ENCODE measurements at regions not wholly inside any gene's neighbourhood (a gene's known extent, or its start where the extent isn't known, plus 50 kb on each side); places are given as distances from the start of the nearest gene placed in this dataset.
"Not testable (repeated sequence)": the region's sequence is repeated elsewhere in the genome, so short reads cannot be mapped to it uniquely, and the experiment has no call there.

DNA sequence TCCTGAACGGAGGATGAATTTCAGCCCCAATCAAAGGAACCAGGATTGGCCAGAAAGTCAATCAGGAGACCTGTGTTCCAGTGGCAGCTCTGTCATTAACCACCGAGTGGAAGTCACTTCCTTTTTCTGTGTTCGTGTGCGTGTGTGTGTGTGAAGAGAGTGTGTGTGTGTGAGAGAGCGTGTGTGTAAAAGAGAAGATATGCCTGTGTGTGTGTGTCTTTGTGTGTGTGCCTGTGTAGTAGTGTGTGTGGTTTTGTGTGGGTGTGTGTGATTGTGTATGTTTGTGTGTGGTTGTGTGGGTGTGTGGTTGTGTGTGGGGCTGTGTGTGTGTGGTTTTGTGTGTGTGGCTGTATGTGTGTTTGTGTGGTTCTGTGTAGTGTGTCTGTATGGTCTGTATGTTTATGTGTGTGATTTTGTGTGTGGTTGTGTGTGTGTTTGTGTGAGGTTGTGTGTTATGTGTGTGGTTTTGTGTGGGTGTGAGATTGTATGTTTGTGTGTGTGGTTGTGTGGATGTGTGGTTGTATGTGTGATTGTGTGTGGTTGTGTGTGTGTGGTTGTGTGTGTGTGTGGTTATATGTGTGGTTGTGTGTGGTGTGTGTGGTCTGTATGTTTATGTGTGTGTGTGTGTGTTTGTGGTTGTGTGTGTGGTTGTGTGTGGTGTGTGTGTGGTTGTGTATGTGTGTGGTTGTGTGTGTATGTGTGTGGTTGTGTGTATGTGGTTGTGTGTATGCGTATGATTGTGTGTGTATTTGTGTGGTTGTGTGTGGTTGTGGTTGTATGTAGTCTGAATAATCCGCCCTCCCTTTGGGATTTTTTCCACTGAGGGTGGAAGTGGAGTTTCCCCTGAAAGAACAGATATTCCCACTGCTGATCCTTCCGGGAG is 314.4 kb downstream of the SHQ1 start:
- no peak for DNase-seq

DNA sequence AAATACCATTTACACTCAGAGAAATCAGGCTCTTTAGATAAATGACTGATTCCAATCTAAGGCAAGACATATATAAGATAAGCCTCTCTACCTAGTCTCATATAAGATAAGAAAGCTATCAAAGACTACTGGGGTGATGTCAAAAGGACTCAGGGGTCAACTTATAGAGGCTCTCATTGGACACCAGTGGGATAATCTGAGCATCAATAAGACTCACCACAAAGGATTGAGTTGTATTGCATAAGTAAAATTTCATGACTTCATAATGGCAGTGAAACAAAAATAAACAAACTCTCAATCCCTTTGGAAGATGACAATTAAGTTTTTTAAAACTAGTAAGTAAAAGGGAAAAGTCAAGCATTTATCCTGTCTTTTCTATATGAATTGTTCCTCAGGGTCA is 317.8 kb downstream of the SHQ1 start:
- no peak for DNase-seq

DNA sequence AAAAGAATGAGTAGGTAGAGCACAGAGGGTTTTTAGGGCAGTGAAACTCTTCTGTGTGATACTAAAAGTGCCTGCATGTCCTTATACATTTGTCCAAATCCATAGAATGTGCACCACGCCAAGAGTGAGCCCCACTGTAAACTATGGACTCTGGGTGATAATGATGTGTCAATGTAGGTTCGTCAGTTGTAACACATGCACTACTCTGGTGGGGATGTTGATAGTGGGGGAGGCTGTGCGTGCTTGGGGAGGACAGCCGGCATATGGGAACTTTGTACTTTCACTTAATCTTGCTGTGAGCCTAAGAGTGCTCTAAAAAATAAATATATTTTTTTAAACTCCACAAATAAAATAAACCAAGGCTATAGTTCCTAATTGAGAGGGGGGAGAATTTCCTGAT is 319.2 kb downstream of the SHQ1 start:
- no peak for DNase-seq

DNA sequence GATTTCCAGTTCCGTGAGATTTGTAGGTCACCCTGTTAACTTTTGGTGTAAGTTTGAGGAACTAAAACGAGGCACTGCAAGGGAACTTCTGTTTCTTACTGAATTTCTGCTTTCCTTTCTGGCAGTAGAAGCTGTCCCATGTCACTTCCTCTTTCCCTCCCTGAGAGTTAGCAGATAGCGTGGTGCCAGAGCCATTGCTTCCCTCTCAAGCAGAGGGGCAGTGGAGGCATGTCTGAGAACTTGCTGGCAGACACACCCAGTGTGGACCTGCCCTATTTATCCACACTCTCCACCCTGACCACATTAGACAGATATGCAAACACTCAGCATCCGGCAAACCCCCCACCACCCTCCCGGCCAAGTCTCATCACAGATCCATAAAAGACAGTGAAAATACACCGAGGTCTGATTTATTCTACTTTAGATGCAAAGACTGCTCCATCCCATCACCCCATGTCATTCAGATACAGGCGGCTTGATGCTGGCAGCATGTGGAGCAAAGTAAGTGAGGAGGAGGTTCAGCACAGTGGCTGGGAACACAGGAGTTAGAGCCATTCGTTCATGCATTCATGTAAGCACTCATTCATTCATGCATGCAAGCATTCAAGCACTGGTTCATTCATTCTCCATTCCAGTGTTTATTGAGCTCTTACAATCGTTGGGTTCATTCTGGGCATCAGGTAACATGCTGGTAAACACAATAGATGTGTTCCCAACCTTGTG is 324.7 kb downstream of the SHQ1 start:
- no peak for DNase-seq

DNA sequence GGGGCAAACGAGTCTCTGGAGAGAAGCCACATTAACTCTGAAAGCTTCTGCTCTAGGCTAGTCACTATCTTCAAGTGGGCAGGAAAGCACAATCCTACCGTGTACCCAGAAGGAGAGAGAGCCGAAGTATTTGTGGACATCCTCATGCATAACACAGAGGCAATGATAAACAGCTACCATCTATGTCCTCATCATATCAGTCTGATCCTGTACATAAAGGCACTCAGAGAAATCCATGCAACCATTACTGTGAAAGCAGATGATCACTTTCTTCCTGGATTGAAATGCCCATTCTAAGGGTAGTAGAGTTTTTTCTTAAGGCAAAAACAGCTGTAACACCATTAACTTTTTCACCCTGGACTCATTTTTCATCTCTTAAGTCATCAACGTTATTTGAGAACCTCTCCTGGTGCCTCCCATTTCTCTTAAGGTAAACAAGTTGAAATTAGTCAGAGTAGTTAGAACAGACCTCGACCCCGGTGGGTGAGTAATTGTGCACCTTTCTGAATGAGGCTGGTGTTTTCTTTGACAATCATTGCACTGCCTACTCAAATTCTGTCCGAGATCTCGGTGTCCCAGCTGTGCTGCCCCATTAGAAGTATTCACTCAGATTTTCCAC is 327.4 kb downstream of the SHQ1 start:
- no peak for DNase-seq

DNA sequence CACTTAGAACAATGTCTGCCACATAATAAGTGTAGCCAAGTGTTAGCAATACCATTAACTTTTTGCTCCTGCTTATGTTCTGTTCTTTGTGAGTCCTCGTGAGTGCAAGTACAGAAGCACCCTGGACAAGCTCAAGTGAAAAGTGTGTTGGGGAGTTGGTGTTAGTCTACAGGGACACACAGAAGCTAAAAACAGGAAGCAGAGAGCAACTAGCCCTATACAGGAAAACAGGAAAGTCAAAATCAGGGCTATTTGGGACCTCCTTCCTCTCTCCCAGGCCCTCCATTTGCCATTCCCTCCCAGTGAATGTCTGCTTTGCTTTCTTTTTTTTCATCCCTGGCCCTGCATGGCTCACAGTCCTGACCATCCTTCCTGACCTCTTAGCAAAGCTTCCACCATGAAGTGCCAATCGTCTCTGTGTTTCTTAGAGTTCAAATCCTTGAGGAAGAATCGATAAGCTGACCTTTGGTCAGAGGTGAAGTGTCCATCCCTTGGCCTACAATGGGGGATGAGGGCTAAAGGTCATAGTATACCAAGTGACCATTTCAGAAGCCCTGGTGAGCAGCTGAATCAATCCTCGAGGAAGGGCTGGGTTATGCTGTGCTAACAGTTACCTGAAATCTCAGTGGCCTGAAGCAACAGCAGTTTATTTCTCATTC is 328.2 kb downstream of the SHQ1 start:
- DNase-seq = no peak

DNA sequence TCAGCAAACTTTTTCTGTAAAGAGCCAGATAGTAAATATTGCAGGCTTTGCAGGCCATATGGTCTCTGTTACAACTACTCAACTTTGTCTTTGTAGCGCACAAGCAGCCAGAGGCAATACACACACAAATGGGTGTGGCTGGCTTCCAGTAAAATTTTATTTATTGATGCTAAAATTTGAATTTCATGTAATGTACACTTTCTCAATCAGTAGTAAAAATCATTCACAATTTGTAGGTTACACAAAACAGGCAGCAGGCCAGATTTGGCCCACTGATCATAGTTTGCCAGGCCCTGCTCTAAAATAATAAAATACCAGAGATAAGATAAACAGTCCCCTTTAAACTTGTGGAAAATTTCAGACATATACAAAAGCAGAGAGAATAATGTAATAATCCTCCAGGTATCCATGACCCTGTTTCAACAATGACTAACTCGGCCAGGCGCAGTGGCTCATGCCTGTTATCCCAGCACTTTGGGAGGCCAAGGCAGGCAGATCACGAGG is 330.3 kb downstream of the SHQ1 start:
- DNase-seq = no peak

DNA sequence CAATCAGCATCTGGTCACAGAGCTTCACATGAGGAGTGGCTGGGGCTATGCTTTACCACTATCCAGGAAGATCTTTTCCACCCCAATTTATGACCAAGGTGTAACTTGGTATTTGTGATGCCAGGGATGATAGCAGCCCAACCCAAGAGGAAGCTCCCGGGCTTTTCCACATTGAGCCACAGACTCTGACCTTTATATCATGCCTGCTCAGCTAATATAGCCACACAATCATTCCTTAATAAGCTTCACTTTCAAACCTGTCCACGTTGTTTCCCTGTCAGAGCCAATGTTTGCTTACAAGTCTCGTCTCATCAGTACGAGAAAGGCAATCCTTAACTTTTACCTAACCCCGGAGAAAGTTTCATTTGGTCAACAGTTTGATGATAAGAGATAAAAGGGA is 330.9 kb downstream of the SHQ1 start:
- no peak for DNase-seq

DNA sequence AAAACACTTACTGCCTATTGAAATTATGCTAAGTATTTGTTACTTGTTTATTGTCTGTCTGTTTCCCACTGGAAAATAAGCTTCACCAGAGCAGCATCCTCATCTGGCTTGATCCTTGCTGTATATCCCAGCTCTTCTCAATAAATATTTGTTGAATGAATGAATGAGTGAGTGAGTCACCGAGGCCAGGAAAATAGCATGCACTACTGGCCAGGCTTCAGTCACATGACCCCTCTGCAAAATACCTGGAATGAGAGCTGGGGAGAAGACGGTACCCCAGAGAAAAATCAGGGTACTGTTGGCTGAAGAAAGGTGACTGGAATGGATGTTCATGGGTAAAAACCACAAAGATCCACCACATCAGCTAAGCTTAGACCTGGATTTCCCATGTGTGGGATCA is 331.9 kb downstream of the SHQ1 start:
- DNase-seq = no peak

DNA sequence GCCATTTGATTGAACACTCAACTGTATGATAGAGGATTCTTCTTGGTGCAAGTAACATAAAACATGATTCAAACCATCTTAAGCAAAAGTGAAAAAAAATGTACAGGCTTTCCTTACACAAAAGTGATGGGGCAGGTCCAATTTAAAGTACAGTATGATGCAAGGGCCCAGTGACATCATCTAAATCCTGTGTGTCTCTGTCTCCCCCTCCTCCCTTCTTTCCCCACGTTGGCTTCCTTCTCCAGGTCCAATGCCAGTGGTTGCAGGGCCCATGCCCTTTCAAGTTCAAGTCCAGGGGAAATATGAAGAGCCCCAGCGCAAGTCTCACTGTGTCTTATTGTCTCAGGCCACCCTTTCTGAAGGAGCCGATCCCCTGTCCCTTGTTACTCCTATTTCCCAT is 332.3 kb downstream of the SHQ1 start:
- no peak for DNase-seq

DNA sequence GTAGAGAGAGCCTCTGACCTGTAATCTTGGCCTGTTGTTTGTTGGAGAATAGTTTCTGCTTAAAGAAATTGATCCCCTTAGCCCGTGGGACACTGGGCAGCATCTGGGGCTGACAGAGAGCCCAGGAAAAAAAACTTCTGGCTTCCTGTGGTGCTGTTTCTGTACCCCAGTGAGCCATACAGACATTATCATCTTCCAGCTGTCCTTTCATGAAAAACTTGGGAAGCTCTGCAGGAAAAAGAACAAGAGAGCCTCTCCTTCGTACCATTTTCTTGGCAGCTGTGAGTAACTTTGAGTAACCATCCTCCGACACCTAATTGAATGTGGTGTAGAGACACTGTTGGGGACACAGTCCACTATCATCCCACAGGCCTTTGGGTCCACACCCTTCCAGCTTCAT is 333.0 kb downstream of the SHQ1 start:
- no peak for DNase-seq

DNA sequence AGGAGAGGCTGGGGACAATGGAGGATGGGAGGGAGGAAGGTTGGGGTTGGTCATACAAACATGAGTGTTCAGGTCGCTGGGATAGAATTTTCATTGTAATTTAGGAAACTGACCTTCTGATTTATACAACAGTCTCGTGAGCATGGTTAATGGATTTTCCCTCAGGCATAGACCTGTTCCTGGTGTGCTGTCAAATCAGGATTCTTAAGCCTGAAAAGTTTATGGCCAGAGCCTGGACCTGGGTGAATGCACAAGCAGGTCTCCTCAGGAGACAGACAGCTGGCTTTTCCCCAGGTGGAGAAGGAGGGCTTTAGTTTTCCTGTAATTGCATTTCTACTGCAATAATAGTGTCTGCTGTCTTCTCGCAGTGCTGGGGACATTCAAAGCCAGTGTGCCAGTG is 338.0 kb downstream of the SHQ1 start:
- no peak for DNase-seq

DNA sequence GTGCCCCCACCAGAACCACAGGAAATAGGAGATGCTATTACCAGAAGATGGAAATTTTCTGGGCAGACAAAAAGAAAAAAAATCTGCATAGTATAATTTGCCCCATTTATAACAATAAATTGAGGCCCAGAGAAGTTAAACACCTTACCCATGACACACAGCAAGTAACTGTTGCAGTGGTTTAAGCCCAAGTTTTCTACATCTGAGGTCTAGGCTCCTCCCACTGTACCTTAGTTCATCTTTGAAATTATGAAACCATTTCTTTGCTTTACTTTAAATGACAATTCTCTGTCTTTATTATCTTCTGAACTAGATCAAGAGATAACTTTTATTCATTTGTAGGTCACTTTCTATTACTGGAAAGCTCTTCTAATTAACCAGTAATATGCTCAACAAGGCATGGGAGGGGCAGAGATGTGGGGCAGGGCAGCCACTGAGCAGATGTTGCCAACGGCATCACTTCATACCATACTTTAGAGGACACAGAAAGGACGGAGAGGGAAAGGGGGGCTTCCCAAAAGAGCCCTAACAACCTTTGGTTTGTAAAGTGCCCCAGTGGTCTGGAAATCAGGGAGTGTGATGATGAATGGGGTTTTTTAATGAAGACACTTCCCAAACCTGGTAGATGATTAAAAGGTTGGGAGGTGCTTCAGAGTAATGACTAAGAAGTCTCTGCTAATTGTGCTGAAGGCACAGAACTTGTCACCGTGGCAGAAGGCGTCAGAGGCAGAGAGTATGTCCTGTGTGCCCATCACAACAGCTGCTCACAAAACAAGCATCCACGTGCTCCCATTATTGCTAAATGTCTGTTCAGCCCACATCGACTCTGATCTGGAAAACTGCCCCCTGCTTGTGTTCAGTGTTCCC is 342.5 kb downstream of the SHQ1 start:
- no peak for DNase-seq

DNA sequence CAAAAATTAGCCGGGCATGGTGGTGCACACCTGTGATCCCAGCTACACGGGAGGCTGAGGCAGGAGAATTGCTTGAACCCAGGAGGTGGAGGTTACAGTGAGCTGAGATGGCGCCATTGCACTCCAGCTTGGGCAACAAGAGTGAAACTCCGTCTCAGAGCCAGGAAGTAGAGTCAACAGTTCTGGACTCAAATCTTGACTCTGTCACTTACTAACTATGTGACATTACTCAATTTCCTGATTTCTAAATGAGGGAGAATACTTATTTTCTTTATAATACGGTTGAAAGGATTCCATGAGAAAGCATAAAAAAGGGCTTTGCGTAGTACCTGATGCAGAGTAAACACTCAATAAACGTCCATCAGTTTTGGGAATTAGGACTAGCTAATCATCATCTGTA is 350.7 kb downstream of the SHQ1 start:
- not testable (repeated sequence) for DNase-seq

DNA sequence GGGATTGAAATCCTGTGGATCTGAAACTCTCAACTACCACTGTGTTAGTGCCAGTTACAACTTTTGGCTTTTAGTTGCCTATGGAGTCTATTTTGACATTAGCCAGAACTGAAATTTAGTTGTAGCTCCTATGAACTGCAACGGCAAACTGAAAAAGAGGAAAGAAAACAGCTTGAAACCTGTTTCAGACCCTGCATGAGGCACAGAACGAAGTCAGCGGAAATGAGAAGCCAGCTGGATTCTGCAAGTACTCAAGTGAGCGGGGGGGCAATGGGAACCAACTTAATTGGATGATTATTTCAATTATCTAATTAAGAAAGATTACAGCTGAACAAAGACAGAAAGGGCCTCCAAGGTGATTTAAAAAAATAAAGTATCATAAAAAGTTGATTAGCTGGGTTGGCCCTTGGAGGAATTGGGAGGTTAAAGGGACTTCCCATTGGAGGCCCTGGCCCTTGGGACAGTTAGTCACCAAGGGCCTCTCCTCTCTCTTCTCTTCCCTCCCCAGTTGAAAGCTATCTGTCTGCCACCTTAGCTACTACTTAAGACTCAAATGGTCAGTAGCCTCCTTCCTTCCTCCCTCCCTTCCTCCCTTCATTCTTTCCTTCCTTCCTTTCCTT is 352.1 kb downstream of the SHQ1 start:
- DNase-seq = no peak

DNA sequence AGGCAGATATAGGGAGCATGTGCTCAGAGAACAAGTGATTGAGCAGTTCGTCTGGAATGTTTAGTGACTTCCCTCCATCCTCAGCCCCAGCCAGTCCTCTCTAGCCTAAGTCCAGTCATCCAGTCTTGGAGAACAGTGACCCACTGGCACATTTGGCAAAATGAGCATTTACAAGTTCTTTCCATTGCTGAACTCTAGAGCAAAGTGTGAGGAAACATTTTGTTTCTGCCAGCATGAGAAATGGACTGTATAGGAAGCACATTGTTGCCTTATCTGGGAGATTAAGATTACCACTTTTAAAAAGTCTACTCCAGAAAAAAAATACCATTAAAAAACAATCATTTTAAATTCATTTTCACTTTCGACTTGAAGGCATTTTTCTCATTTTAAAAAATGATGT is 353.6 kb downstream of the SHQ1 start:
- DNase-seq = no peak

DNA sequence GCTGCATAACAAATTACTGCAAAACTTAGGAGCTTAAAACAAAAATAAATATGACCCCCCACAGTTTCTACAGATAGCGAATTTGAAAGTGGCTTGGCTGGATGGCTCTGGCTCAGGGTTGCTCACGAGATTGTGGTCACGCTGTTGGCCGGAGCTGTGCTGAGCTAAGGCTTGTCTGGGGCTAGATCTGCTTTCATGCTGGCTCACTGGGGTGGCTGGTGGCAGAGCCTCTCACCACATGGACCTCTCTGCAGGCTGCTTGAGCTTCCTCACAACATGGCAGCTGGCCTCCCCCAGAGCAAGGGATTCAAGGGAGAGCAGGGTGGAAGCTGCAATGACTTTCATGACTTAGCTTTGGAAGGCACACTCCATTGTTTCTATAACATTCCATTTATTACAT is 354.1 kb downstream of the SHQ1 start:
- DNase-seq = no peak

DNA sequence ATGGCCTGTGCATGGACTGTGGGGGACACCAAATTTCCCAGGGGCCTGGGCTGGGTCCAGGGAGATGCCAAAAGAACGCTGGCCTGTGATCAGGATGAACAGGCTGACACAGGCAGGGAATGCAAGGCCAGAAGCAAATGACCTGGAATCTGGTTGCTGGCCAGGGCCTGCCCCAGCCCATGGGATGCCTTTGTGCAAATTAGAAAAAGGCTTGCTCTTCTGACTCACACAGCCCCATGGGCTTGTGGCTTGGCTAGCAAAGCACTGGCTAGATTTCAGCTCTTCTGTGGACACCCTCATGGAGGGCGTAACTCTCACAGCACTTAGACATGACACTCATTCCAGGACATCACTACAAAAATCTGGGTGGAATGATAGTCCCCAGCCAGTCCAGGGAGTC is 356.0 kb downstream of the SHQ1 start:
- DNase-seq = no peak

DNA sequence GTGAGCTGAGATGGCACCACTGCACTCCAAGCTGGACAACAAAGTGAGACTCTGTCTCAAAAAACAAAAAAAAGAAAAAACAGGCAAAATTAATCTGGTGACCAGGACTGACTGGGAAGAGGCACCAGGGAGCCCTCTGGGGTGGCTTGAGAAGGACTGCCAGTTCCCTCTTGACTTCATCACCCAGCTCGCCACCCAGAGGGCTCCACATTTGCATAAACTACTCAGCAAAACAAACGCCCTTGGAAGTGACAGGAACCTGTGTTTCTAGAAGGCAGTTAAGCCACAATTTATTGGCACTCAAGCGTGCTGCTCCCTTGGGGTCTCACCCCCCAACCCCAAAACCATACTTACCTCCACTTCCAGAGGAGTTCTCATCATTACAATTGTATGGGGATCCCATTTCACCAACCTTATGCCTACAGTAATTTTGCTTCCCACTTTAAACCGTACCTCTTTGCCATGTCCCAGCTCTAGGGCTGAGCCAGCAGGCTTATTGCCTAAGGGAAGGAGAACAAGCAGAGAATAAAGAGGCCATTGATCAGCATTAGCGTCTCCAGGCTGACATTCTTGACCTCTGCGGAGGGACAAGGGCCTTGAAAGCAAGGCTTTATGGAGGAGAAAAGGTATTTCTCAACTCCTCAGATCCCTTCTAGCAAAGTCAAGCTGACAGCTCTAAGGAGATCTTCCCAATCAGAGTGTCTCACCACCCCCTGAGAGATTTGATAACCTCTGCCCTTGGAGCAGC is 357.4 kb downstream of the SHQ1 start:
- no peak for DNase-seq

DNA sequence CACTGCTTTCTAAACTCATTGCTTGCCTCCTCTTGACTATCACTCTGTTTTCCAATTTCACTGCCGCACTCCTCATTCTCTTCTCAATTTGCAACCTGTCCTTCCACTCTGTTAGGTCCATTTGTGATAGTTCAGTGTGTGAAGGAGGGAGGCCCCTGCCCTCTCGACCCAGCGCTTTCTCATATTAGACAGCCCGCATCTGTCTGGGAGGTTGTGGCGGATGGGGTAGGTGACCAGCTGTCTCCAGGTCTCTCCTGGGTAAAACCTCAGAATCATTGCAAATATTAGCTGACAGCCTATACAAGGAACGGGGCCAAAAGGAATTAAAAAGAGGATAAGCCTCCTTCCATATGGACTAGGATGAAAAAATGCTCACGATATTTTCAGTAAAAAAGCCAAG is 358.3 kb downstream of the SHQ1 start:
- DNase-seq = no peak

DNA sequence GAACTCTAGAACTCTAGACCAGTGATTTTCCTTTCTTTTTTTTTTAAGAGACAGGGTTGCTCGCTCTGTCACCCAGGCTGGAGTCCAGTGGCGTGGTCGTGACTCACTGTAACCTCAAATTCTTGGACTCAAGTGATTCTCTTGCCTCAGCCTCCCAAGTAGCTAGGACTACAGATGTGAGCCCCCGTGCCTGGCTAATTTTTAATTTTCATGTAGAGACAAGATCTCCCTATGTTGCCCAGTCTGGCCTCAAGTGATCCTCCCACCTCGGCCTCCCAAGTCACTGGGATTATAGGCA is 359.6 kb downstream of the SHQ1 start:
- DNase-seq = no peak

Measured in dermis blood vessel endothelial cell (primary cell).